ENCODE measurements at regions not wholly inside any gene's neighbourhood (a gene's known extent, or its start where the extent isn't known, plus 50 kb on each side); places are given as distances from the start of the nearest gene placed in this dataset.
"Not testable (repeated sequence)": the region's sequence is repeated elsewhere in the genome, so short reads cannot be mapped to it uniquely, and the experiment has no call there.

DNA sequence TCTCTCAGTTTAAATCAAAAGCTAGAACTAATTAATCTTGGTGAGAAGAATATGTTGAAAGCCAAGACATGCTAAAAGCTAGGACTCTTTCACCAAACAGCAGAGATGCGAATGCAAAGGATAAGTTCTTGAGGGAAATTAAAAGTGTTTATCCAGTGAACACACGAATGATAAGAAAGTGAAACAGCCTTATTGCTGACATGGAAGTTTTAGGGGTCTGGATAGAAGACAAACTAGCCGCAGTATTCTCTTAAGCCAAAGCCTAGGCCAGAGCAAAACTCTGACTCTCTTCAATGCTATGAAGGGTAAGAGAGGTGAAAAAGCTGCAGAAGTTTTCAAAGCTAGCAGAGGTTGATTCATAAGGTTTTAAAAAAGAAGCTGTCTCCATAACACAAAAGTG lies 103.0 kb downstream of the UFM1 start:
- no peaks in the 10 kb centered on the region for H3K36me3 ChIP-seq (replicated peaks)
- DNase-seq: no peak
- TF ChIP-seq CTCF (IDR thresholded peaks at IDR 0.05; ENCODE audit: low read depth, low read length, missing control alignments): no peak
- no peaks in the 10 kb centered on the region for H3K27me3 ChIP-seq (replicated peaks)
- in situ Hi-C loops (cut with HindIII; ENCODE audit: low pct_ligation_motif_present, low sequenced_read_pairs): no loop called here
- no peak overlapping the region for H3K4me3 ChIP-seq (ENCODE audit: low read depth, low read length)
- no peak overlapping the region for H3K27ac ChIP-seq

GRCh38 chr13:38462605-38463004 lies 113.0 kb downstream of the UFM1 start:
- TF ChIP-seq CTCF (IDR thresholded peaks at IDR 0.05; ENCODE audit: low read depth, low read length, missing control alignments): no peak
- Histone ChIP-seq H3K27ac (no peak overlapping the region), H3K27me3 (replicated peaks) (no peaks in the 10 kb centered on the region), H3K36me3 (replicated peaks) (no peaks in the 10 kb centered on the region), H3K4me3 (ENCODE audit: low read depth, low read length) (no peak overlapping the region)
- in situ Hi-C loops (cut with HindIII; ENCODE audit: low pct_ligation_motif_present, low sequenced_read_pairs): no loop called here
- DNase-seq: no peak

- no peak overlapping the region for H3K4me3 ChIP-seq (ENCODE audit: low read depth, low read length)
- H3K27ac ChIP-seq: no peak overlapping the region
- H3K27me3 ChIP-seq (replicated peaks): no peaks in the 10 kb centered on the region
- TF ChIP-seq CTCF (IDR thresholded peaks at IDR 0.05; ENCODE audit: low read depth, low read length, missing control alignments): no peak
- in situ Hi-C loops (cut with HindIII; ENCODE audit: low pct_ligation_motif_present, low sequenced_read_pairs): no loop called here
- H3K36me3 ChIP-seq (replicated peaks): no peaks in the 10 kb centered on the region
- no peak for DNase-seq
Measured at GRCh38 chr13:38463048-38463447, 113.4 kb downstream of the UFM1 start.

DNA sequence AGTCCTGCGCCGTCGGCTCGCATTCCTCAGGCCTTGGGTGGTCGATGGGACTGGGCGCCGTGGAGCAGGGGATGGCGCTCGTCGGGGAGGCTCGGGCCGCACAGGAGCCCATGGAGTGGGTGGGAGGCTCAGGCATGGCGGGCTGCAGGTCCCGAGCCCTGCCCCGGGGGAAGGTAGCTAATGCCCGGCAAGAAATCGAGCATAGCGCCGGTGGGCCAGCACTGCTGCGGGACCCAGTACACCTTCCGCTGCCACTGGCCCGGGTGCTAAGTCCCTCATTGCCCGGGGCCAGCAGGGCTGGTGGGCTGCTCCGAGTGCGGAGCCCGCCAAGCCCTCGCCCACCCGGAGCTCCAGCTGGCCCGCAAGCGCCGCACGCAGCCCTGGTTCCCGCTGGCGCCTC lies 122.8 kb downstream of the UFM1 start:
- H3K27ac ChIP-seq; DNase-seq; H3K27me3 ChIP-seq (replicated peaks); in situ Hi-C loops (cut with HindIII; ENCODE audit: low pct_ligation_motif_present, low sequenced_read_pairs); H3K36me3 ChIP-seq (replicated peaks); H3K4me3 ChIP-seq (ENCODE audit: low read depth, low read length): not testable (repeated sequence)

GRCh38 chr13:38473305-38473704 lies 123.7 kb downstream of the UFM1 start:
- Histone ChIP-seq H3K27me3 (replicated peaks) (no peaks in the 10 kb centered on the region), H3K36me3 (replicated peaks) (no peaks in the 10 kb centered on the region), H3K27ac (no peak overlapping the region), H3K4me3 (ENCODE audit: low read depth, low read length) (no peak overlapping the region)
- in situ Hi-C loops (cut with HindIII; ENCODE audit: low pct_ligation_motif_present, low sequenced_read_pairs): no loop called here
- DNase-seq: no peak
- no peak for TF ChIP-seq CTCF (IDR thresholded peaks at IDR 0.05; ENCODE audit: low read depth, low read length, missing control alignments)

- in situ Hi-C loops (cut with HindIII; ENCODE audit: low pct_ligation_motif_present, low sequenced_read_pairs): no loop called here
- no peak overlapping the region for H3K27ac ChIP-seq
- DNase-seq: no peak
- H3K36me3 ChIP-seq (replicated peaks): no peaks in the 10 kb centered on the region
- TF ChIP-seq CTCF (IDR thresholded peaks at IDR 0.05; ENCODE audit: low read depth, low read length, missing control alignments): no peak
- no peak overlapping the region for H3K4me3 ChIP-seq (ENCODE audit: low read depth, low read length)
- H3K27me3 ChIP-seq (replicated peaks): no peaks in the 10 kb centered on the region
Measured at GRCh38 chr13:38477676-38478075, 128.0 kb downstream of the UFM1 start.
